ENCODE measurements at regions not wholly inside any gene's neighbourhood (a gene's known extent, or its start where the extent isn't known, plus 50 kb on each side); places are given as distances from the start of the nearest gene placed in this dataset.

GRCh38 chr5:135087950-135088349 lies 53.9 kb upstream of the PITX1 start:
- no peak for TF ChIP-seq HDAC6 (IDR thresholded peaks at IDR 0.05; ENCODE audit: unreplicated experiment)
- TF ChIP-seq, protein P1, sequence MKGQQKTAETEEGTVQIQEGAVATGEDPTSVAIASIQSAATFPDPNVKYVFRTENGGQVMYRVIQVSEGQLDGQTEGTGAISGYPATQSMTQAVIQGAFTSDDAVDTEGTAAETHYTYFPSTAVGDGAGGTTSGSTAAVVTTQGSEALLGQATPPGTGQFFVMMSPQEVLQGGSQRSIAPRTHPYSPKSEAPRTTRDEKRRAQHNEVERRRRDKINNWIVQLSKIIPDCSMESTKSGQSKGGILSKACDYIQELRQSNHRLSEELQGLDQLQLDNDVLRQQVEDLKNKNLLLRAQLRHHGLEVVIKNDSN (IDR thresholded peaks at IDR 0.05; ENCODE audit: borderline replicate concordance, extremely low read length, insufficient read depth, low read depth, low read length): no peak
- no peak for TF ChIP-seq BRCA1 (IDR thresholded peaks at IDR 0.05; ENCODE audit: low read depth, low read length)
- no peak for TF ChIP-seq NR2C2 (IDR thresholded peaks at IDR 0.05; ENCODE audit: borderline replicate concordance, control insufficient read depth, insufficient read length, low read depth)
- TF ChIP-seq ZSCAN29 (IDR thresholded peaks at IDR 0.05): no peak
- TF ChIP-seq YY1 (IDR thresholded peaks at IDR 0.05; ENCODE audit: low read depth, low read length): no peak
- TF ChIP-seq CEBPB (IDR thresholded peaks at IDR 0.05; ENCODE audit: borderline replicate concordance in 1 of 2, low read depth in 2 of 2, low read length in 2 of 2): no peak
- TF ChIP-seq, protein P2, sequence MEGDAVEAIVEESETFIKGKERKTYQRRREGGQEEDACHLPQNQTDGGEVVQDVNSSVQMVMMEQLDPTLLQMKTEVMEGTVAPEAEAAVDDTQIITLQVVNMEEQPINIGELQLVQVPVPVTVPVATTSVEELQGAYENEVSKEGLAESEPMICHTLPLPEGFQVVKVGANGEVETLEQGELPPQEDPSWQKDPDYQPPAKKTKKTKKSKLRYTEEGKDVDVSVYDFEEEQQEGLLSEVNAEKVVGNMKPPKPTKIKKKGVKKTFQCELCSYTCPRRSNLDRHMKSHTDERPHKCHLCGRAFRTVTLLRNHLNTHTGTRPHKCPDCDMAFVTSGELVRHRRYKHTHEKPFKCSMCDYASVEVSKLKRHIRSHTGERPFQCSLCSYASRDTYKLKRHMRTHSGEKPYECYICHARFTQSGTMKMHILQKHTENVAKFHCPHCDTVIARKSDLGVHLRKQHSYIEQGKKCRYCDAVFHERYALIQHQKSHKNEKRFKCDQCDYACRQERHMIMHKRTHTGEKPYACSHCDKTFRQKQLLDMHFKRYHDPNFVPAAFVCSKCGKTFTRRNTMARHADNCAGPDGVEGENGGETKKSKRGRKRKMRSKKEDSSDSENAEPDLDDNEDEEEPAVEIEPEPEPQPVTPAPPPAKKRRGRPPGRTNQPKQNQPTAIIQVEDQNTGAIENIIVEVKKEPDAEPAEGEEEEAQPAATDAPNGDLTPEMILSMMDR (IDR thresholded peaks at IDR 0.05 in 2 of 3, conservative IDR thresholded peaks at IDR 0.05 in 1 of 3; ENCODE audit: control insufficient read depth in 2 of 3, extremely low read depth in 1 of 3, insufficient read depth in 1 of 3, low read depth in 3 of 3, low read length in 3 of 3): no peak
- TF ChIP-seq JUND (IDR thresholded peaks at IDR 0.05; ENCODE audit: low read depth, low read length): no peak
- TF ChIP-seq TAF1 (IDR thresholded peaks at IDR 0.05; ENCODE audit: borderline replicate concordance, low read depth, low read length): no peak
- no peak for TF ChIP-seq CREB1 (IDR thresholded peaks at IDR 0.05; ENCODE audit: low read depth)
- TF ChIP-seq CBX5 (IDR thresholded peaks at IDR 0.05; ENCODE audit: low read depth): no peak
